ENCODE measurements at regions not wholly inside any gene's neighbourhood (a gene's known extent, or its start where the extent isn't known, plus 50 kb on each side); places are given as distances from the start of the nearest gene placed in this dataset.
A peak's percentile ranks its signal among the peaks of the same experiment; 100 is the strongest.

GRCh38 chr12:108462686-108463085 lies 52.4 kb upstream of the FICD start:
- no peak for DNase-seq

- no peak for DNase-seq
Observed at GRCh38 chr12:108461058-108461660, 53.9 kb upstream of the FICD start.

- DNase-seq = no peak
Observed at GRCh38 chr12:108459149-108459548, 55.9 kb upstream of the FICD start.

- no peak for DNase-seq
Observed at GRCh38 chr12:108457734-108458361, 57.2 kb upstream of the FICD start.

GRCh38 chr12:108457006-108457733 lies 57.9 kb upstream of the FICD start:
- DNase-seq = peak in 1 of 2 donors; percentile 37

GRCh38 chr12:108455706-108456105 lies 59.4 kb upstream of the FICD start:
- no peak for DNase-seq

- no peak for DNase-seq
Observed at GRCh38 chr12:108454539-108455139, 60.4 kb upstream of the FICD start.

GRCh38 chr12:108449478-108449877 lies 65.6 kb upstream of the FICD start:
- DNase-seq = no peak

GRCh38 chr12:108448246-108448645 lies 66.8 kb upstream of the FICD start:
- DNase-seq = no peak

- no peak for DNase-seq
Observed at GRCh38 chr12:108447168-108447832, 67.8 kb upstream of the FICD start.

- no peak for DNase-seq
Observed at GRCh38 chr12:108446766-108447165, 68.3 kb upstream of the FICD start.

- DNase-seq = no peak
Observed at GRCh38 chr12:108442910-108443309, 72.2 kb upstream of the FICD start.

- no peak for DNase-seq
Observed at GRCh38 chr12:108442067-108442466, 73.0 kb upstream of the FICD start.

GRCh38 chr12:108441549-108441948 lies 73.5 kb upstream of the FICD start:
- DNase-seq = no peak

- DNase-seq = no peak
Observed at GRCh38 chr12:108440736-108441135, 74.3 kb upstream of the FICD start.

GRCh38 chr12:108438667-108439066 lies 76.4 kb upstream of the FICD start:
- no peak for DNase-seq

GRCh38 chr12:108432423-108433121 lies 82.5 kb upstream of the FICD start:
- no peak for DNase-seq

GRCh38 chr12:108430926-108431325 lies 84.2 kb upstream of the FICD start:
- no peak for DNase-seq

GRCh38 chr12:108430245-108430644 lies 84.8 kb upstream of the FICD start:
- DNase-seq = no peak

GRCh38 chr12:108425238-108425795 lies 86.2 kb upstream of the CMKLR1 start:
- DNase-seq = no peak

- DNase-seq = no peak
Observed at GRCh38 chr12:108424816-108425215, 85.7 kb upstream of the CMKLR1 start.

- DNase-seq = no peak
Observed at GRCh38 chr12:108424026-108424425, 84.9 kb upstream of the CMKLR1 start.
